ENCODE measurements at regions not wholly inside any gene's neighbourhood (a gene's known extent, or its start where the extent isn't known, plus 50 kb on each side); places are given as distances from the start of the nearest gene placed in this dataset.

DNA sequence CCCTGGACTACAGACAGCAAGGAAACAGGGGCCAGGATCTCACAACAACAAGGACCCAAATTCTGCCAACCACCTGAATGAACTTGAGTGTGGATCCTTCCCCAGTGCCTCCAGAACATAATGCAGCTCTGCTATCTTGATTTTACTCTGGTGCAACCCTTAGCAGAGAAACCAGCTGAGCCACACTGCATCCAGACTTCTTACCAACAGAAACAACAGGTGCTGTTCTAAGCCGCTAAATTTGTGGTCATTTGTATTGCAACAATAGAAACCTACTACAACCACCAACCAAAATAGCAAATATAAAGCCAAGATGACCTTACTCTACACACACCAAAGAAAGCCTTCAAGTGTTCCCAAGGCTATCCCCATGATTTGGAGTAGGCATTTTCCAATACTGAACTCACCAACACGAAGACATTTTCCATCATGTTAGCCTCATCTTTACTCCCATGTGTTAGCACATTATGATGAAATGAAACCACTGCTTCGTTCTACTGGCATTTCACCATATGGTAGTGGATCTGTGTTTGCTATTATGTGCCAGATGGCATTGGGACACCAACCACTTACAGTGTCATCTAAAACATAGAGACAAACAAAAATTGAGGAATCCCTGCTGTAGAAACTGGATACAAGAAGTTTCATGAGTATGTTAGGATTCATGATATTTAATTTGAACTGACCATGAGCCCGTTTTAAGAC is 249.8 kb upstream of the ID4 start:
- TF ChIP-seq EZH2phosphoT487 (IDR thresholded peaks at IDR 0.05; ENCODE audit: borderline replicate concordance, low read length), result no peak
- TF ChIP-seq, protein P1, sequence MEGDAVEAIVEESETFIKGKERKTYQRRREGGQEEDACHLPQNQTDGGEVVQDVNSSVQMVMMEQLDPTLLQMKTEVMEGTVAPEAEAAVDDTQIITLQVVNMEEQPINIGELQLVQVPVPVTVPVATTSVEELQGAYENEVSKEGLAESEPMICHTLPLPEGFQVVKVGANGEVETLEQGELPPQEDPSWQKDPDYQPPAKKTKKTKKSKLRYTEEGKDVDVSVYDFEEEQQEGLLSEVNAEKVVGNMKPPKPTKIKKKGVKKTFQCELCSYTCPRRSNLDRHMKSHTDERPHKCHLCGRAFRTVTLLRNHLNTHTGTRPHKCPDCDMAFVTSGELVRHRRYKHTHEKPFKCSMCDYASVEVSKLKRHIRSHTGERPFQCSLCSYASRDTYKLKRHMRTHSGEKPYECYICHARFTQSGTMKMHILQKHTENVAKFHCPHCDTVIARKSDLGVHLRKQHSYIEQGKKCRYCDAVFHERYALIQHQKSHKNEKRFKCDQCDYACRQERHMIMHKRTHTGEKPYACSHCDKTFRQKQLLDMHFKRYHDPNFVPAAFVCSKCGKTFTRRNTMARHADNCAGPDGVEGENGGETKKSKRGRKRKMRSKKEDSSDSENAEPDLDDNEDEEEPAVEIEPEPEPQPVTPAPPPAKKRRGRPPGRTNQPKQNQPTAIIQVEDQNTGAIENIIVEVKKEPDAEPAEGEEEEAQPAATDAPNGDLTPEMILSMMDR (IDR thresholded peaks at IDR 0.05; ENCODE audit: low read depth, low read length, poor library complexity, severe bottlenecking), result no peak
- no peaks in the 10 kb centered on the region for H3K36me3 ChIP-seq (ENCODE audit: control insufficient read depth, low read length)
- no peaks in the 10 kb centered on the region for H4K20me1 ChIP-seq (ENCODE audit: control insufficient read depth, insufficient read depth, low read depth, low read length)
- no peak overlapping the region for H3K4me2 ChIP-seq (ENCODE audit: low read length)
- H3K27me3 ChIP-seq (ENCODE audit: control insufficient read depth, low read length), result no peaks in the 10 kb centered on the region
- H3K27ac ChIP-seq (ENCODE audit: low read depth, low read length), result no peak overlapping the region
- no peaks in the 10 kb centered on the region for H3K9me3 ChIP-seq (ENCODE audit: control insufficient read depth, insufficient read depth, low read length)
- H3K4me3 ChIP-seq (ENCODE audit: low read length), result no peak overlapping the region
- H3K79me2 ChIP-seq (ENCODE audit: control insufficient read depth, low read length), result no peaks in the 10 kb centered on the region
- no peaks in the 10 kb centered on the region for H3F3A ChIP-seq (ENCODE audit: control insufficient read depth, insufficient read depth)
- H3K9me2 ChIP-seq (replicated peaks; ENCODE audit: control insufficient read depth, low read length), result no peaks in the 10 kb centered on the region
- H3K4me1 ChIP-seq (ENCODE audit: control insufficient read depth, low read length), result peaks cover 23% of the 10 kb centered on the region

DNA sequence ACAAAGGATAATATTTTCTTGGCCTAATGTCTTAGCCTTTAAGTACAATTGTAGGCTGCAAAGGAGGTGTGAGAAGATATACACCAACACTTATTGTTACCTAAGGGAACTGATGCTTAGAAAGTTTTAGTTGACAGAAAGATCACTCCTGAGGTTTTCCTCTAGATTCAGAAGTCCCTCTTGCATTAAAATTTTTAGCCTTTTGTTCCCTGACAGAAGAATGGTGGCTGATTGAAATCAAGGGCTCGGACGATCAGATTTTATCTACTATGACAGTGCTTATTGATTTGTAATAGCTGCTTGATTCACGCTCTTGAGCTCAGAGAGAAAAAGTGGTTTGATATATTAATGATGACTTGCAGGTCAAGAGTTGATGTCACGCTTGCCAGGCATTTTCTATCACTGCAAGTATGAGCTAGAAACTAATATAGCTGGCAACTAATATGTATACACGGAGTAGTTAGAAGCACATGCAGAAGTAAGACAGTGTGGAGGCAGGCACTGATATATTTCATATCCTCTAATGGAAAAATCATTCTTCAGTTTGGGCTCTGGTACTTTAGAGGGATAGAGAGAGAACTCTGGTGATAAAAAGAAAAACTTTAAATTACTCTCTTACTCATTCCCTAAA is 246.6 kb upstream of the ID4 start:
- Histone ChIP-seq H3F3A (ENCODE audit: control insufficient read depth, insufficient read depth) (no peaks in the 10 kb centered on the region), H3K9me2 (replicated peaks; ENCODE audit: control insufficient read depth, low read length) (no peaks in the 10 kb centered on the region), H3K27me3 (ENCODE audit: control insufficient read depth, low read length) (no peaks in the 10 kb centered on the region), H3K4me2 (ENCODE audit: low read length) (no peak overlapping the region), H3K9me3 (ENCODE audit: control insufficient read depth, insufficient read depth, low read length) (no peaks in the 10 kb centered on the region), H3K36me3 (ENCODE audit: control insufficient read depth, low read length) (no peaks in the 10 kb centered on the region), H3K79me2 (ENCODE audit: control insufficient read depth, low read length) (no peaks in the 10 kb centered on the region), H3K4me1 (ENCODE audit: control insufficient read depth, low read length) (peaks cover 33% of the 10 kb centered on the region), H3K27ac (ENCODE audit: low read depth, low read length) (no peak overlapping the region), H4K20me1 (ENCODE audit: control insufficient read depth, insufficient read depth, low read depth, low read length) (no peaks in the 10 kb centered on the region), H3K4me3 (ENCODE audit: low read length) (no peak overlapping the region)
- TF ChIP-seq EZH2phosphoT487 (IDR thresholded peaks at IDR 0.05; ENCODE audit: borderline replicate concordance, low read length), result no peak
- TF ChIP-seq, protein P1 (IDR thresholded peaks at IDR 0.05; ENCODE audit: low read depth, low read length, poor library complexity, severe bottlenecking), result no peak

GRCh38 chr6:19597809-19598320 is 239.3 kb upstream of the ID4 start:
- Histone ChIP-seq H3K9me3 (ENCODE audit: control insufficient read depth, insufficient read depth, low read length) (no peaks in the 10 kb centered on the region), H3K27ac (ENCODE audit: low read depth, low read length) (peak overlapping the region; percentile 90), H3F3A (ENCODE audit: control insufficient read depth, insufficient read depth) (peaks cover 9% of the 10 kb centered on the region), H4K20me1 (ENCODE audit: control insufficient read depth, insufficient read depth, low read depth, low read length) (no peaks in the 10 kb centered on the region), H3K4me1 (ENCODE audit: control insufficient read depth, low read length) (peaks cover 80% of the 10 kb centered on the region), H3K9me2 (replicated peaks; ENCODE audit: control insufficient read depth, low read length) (no peaks in the 10 kb centered on the region), H3K36me3 (ENCODE audit: control insufficient read depth, low read length) (no peaks in the 10 kb centered on the region), H3K4me2 (ENCODE audit: low read length) (peak overlapping the region; percentile 74), H3K27me3 (ENCODE audit: control insufficient read depth, low read length) (no peaks in the 10 kb centered on the region), H3K79me2 (ENCODE audit: control insufficient read depth, low read length) (no peaks in the 10 kb centered on the region), H3K4me3 (ENCODE audit: low read length) (peak overlapping the region; percentile 55)
- TF ChIP-seq, protein P1 (IDR thresholded peaks at IDR 0.05; ENCODE audit: low read depth, low read length, poor library complexity, severe bottlenecking), result no peak
- TF ChIP-seq EZH2phosphoT487 (IDR thresholded peaks at IDR 0.05; ENCODE audit: borderline replicate concordance, low read length), result no peak
